Left ventricle myocardium inferior (tissue), 1 donor: ENCODE measurements at regions not wholly inside any gene's neighbourhood (a gene's known extent, or its start where the extent isn't known, plus 50 kb on each side); places are given as distances from the start of the nearest gene placed in this dataset.
A peak's percentile ranks its signal among the peaks of the same experiment; 100 is the strongest.

Experiments used
- DNase-seq: peaks from one replicate; pipeline ENCODE4 v3.0.0-alpha.2; 2020
- H3K27ac ChIP-seq: fragments of 200-600 bp; replicated peaks from 2 replicates; pipeline ENCODE4 v1.8.0; 2021
- H3K27me3 ChIP-seq: fragments of 200-600 bp; 2 replicates; pipeline ENCODE4 v1.8.0; 2021; ENCODE audit warnings: low read depth
- H3K36me3 ChIP-seq: fragments of 200-600 bp; 2 replicates; pipeline ENCODE4 v1.8.0; 2021
- H3K4me1 ChIP-seq: fragments of 200-600 bp; 2 replicates; pipeline ENCODE4 v1.8.0; 2021
- H3K4me3 ChIP-seq: fragments of 200-600 bp; 2 replicates; pipeline ENCODE4 v1.8.0; 2021; ENCODE audit warnings: mild to moderate bottlenecking, moderate library complexity
- H3K9me3 ChIP-seq: fragments of 200-600 bp; replicated peaks from 2 replicates; pipeline ENCODE4 v1.8.0; 2021
- intact Hi-C: fragments of 100-400 bp; cut with micrococcal nuclease; formaldehyde crosslinking; loops from one replicate; pipeline ENCODE4 v1.11.0; 2022
- TF ChIP-seq, protein P1 (sequence below): fragments of 200-600 bp; IDR thresholded peaks from 2 replicates; pipeline ENCODE4 v1.8.0; 2021; ENCODE audit warnings: antibody characterized with exemption, mild to moderate bottlenecking, borderline replicate concordance
- donor health status: DM: no; HTN: yes; CAD: no; lungs with severe emphysema.

DNA sequence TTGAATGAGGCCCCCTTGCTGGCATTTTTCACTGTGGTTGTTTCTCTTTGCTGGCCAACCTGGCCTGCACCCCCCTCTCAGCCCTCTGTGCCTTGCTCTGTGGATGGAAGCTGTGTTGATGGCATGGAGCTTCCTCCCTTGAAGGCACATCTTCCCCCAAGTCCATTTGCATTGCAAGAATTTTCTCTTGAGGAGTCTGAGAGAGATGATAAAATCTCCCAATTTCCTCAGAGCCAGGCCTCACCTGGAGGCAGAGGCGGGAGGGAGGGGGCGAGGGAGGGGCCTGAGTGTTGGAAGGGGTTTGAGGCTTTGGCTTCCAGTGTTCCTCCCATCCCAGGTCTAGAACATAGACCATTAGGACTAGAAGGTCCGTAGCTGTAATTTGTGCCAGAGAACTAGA is 175.1 kb downstream of the SCP2D1 start:
- DNase-seq: no peak
- no peaks in the 10 kb centered on the region for H3K4me1 ChIP-seq
- no peaks in the 10 kb centered on the region for H3K36me3 ChIP-seq
- intact Hi-C loops: no loop called here
- no peak overlapping the region for H3K4me3 ChIP-seq
- H3K27ac ChIP-seq: no peak overlapping the region
- TF ChIP-seq, protein P1, sequence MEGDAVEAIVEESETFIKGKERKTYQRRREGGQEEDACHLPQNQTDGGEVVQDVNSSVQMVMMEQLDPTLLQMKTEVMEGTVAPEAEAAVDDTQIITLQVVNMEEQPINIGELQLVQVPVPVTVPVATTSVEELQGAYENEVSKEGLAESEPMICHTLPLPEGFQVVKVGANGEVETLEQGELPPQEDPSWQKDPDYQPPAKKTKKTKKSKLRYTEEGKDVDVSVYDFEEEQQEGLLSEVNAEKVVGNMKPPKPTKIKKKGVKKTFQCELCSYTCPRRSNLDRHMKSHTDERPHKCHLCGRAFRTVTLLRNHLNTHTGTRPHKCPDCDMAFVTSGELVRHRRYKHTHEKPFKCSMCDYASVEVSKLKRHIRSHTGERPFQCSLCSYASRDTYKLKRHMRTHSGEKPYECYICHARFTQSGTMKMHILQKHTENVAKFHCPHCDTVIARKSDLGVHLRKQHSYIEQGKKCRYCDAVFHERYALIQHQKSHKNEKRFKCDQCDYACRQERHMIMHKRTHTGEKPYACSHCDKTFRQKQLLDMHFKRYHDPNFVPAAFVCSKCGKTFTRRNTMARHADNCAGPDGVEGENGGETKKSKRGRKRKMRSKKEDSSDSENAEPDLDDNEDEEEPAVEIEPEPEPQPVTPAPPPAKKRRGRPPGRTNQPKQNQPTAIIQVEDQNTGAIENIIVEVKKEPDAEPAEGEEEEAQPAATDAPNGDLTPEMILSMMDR: no peak
- H3K9me3 ChIP-seq: no peaks in the 10 kb centered on the region
- H3K27me3 ChIP-seq: no peaks in the 10 kb centered on the region

DNA sequence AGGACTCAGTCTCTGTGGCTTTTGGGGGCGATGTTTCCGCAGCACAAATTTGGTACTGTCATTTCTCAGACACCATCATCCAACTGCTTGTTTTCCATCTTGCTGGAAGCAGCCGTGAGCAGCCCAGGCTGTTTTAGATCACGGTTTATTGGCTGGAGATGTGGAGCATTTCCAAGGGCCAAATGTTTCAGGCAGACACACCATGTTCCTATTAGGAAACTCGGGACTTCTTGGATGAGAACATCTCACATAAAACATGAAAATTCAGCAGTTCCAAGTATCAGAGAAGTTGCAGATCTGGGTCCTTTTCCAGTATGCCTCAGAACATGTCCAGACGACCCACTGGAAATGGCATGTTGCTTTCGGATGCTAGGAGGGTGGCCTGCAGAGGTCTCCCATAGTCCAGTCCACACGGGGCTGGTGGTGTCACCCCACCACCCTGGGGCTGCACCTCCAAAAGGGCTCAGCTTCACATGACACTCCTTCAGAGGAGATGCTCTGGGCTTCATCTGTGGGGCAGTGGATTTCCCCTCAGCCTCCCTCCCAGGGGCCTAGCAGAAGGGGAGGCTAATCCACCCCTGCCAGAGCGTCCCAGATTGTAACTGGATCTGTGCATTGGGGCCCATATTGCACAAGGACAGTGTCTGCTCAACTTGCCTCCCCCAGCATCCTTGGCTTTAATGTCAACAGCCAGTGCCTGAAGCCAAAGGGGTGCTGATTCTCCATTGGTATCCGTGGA is 176.3 kb downstream of the SCP2D1 start:
- no peaks in the 10 kb centered on the region for H3K36me3 ChIP-seq
- H3K9me3 ChIP-seq: no peaks in the 10 kb centered on the region
- H3K4me1 ChIP-seq: no peaks in the 10 kb centered on the region
- TF ChIP-seq, protein P1: no peak
- peak; percentile 25 for DNase-seq
- intact Hi-C loops: no loop called here
- peak overlapping the region; percentile 72 for H3K27ac ChIP-seq
- H3K4me3 ChIP-seq: no peak overlapping the region
- no peaks in the 10 kb centered on the region for H3K27me3 ChIP-seq

DNA sequence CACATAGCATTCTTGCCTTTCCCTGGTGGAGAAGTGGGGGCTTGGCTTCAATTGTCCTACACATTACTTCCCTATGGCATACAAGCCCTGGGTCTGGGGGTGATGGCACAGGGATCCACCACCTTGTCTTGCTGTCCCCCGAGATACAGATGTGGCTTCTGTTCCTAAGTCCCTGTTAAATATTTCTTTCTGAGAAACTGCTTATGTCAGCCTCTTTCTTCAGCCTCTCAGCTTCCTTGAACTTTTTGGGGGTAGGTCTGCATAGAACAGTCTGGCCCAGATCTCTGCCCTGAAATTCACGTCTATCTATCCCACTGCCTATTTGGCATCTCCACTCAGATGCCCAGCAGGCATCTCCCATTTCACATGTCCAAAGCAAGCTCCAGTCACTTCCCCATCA is 177.4 kb downstream of the SCP2D1 start:
- Histone ChIP-seq H3K4me3 (no peak overlapping the region), H3K27ac (peak overlapping the region; percentile 72), H3K27me3 (no peaks in the 10 kb centered on the region), H3K4me1 (no peaks in the 10 kb centered on the region), H3K36me3 (no peaks in the 10 kb centered on the region), H3K9me3 (no peaks in the 10 kb centered on the region)
- TF ChIP-seq, protein P1: no peak
- intact Hi-C loops: no loop called here
- no peak for DNase-seq

DNA sequence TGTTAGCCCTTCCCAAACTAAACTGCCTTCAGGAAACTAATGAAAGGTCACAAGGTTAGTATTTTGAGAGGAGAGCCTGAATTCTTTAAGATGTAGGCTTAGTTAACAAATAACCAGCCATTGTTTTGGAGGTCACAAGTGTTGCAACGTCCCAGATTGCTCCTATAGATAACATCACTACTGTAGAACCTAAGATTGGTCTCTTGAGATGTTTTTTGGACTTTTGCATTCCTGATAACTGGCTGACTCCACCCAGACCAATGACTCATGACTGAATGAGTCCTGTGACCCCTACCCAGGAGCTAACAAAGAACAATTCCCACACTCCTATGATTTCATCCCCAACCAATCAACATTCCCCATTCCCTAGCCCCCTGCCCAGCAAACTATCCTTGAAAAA is 178.8 kb downstream of the SCP2D1 start:
- intact Hi-C loops: no loop called here
- no peak for DNase-seq
- no peaks in the 10 kb centered on the region for H3K27me3 ChIP-seq
- H3K9me3 ChIP-seq: no peaks in the 10 kb centered on the region
- no peaks in the 10 kb centered on the region for H3K4me1 ChIP-seq
- H3K36me3 ChIP-seq: no peaks in the 10 kb centered on the region
- H3K27ac ChIP-seq: no peak overlapping the region
- no peak overlapping the region for H3K4me3 ChIP-seq
- TF ChIP-seq, protein P1: no peak

DNA sequence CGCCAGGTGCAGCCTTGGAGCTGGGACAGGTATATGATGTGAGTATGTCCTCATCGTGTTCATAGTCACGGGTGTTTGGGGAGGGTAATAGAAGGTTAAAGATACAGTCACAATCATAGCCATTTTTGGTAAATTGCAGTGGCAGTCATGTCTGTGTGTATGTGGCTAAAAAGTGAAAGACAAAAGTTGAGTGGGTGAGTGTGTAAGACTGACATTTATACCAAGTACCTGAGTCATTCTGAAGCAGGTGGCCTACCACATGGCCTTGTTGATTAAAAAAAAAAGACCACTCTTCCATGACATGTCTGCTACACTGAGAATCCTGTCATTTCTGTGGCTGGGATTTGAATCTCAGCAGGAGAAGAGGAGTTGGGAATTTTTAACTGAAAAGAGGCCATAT is 181.9 kb downstream of the SCP2D1 start:
- intact Hi-C loops: no loop called here
- Histone ChIP-seq H3K27me3 (no peaks in the 10 kb centered on the region), H3K27ac (no peak overlapping the region), H3K4me1 (no peaks in the 10 kb centered on the region), H3K4me3 (no peak overlapping the region), H3K9me3 (no peaks in the 10 kb centered on the region), H3K36me3 (no peaks in the 10 kb centered on the region)
- TF ChIP-seq, protein P1: no peak
- DNase-seq: no peak

DNA sequence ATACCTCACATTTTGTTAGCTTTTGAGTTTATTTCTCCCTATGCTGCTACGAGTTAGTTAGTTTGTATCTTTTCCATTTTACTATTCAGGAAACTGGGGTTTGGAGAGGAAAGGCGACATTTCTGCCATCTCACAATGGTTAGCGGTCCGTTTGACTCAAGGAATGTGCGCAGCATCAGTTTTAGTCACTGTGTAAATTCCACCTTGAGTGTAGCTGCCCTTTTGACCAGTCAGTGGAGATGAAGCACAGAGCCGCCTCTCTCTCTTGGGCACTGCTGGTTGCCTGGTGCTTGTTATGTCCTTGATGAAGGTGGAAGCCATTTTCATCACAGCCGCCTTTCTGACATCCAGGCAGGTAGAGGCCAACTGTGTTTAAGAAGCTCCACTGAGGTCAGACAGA is 185.5 kb downstream of the SCP2D1 start:
- TF ChIP-seq, protein P1: no peak
- Histone ChIP-seq H3K27me3 (no peaks in the 10 kb centered on the region), H3K4me3 (no peak overlapping the region), H3K9me3 (no peaks in the 10 kb centered on the region), H3K4me1 (no peaks in the 10 kb centered on the region), H3K27ac (no peak overlapping the region), H3K36me3 (no peaks in the 10 kb centered on the region)
- no peak for DNase-seq
- intact Hi-C loops: no loop called here
